Adrenal gland (tissue), 9 donors: ENCODE measurements at regions not wholly inside any gene's neighbourhood (a gene's known extent, or its start where the extent isn't known, plus 50 kb on each side); places are given as distances from the start of the nearest gene placed in this dataset.

Experiments
- DNase-seq, 7 donors: peaks; one replicate each; pipeline ENCODE4 v3.0.0-alpha.2; 2019 to 2020
- H3K27ac ChIP-seq, 5 donors: fragments of 200-600 bp; sonication (generic) in 4 of 5; 1 replicate in 3 of 5; 2 replicates in 2 of 5; pipeline versions ENCODE4 v1.5.1 to v1.8.0; 2016 to 2020; ENCODE audit warnings: mild to moderate bottlenecking in 1 of 5
- H3K27me3 ChIP-seq: fragments of 200-600 bp; 2 replicates; pipeline ENCODE4 v1.8.0; 2021
- H3K36me3 ChIP-seq, 2 donors: fragments of 200-600 bp; replicated peaks in 1 of 2; 1 replicate in 1 of 2; 2 replicates in 1 of 2; pipeline versions ENCODE4 v1.5.1 to v1.8.0; 2018 to 2022
- H3K4me1 ChIP-seq, 2 donors: fragments of 200-600 bp; replicated peaks in 1 of 2; 1 replicate in 1 of 2; 2 replicates in 1 of 2; pipeline versions ENCODE4 v1.5.1 to v1.8.0; 2018 to 2021
- H3K4me3 ChIP-seq, 4 donors: fragments of 200-600 bp; sonication (generic) in 3 of 4; one replicate each; pipeline ENCODE4 v1.5.1; 2016 to 2018
- H3K9me3 ChIP-seq, 3 donors: fragments of 200-600 bp; sonication (generic) in 1 of 3; replicated peaks in 1 of 3; 1 replicate in 2 of 3; 2 replicates in 1 of 3; pipeline versions ENCODE4 v1.5.1 to v1.8.0; 2016 to 2021
- POLR2A ChIP-seq, 2 donors: fragments of 450-650 bp; IDR thresholded peaks; one replicate each; pipeline ENCODE4 v1.6.1; 2017; ENCODE audit warnings: antibody characterized with exemption in 2 of 2, mild to moderate bottlenecking in 2 of 2, moderate library complexity in 1 of 2
- whole genome bisulfite sequencing, 4 donors: extraction: QIAGEN DNeasy Blood & Tissue Kit in 2 of 4; methylation state at CpG; one replicate each; pipeline versions ENCODE4 v1.1.5 to v1.1.7; 2013 to 2017; 5-methylcytosine and 5-hydroxymethylcytosine counted together
- intact Hi-C, 2 donors: fragments of 100-400 bp; cut with DNase I; formaldehyde crosslinking; loops; one replicate each; pipeline versions ENCODE4 v1.14.1 to v1.15.0; 2022 to 2023
- TF ChIP-seq, protein P1 (sequence below), 6 experiments: fragments of 450-650 bp in 4 of 6; fragments of 200-600 bp in 2 of 6; sonication (generic) in 1 of 6; IDR thresholded peaks; 1 replicate in 5 of 6; 2 replicates in 1 of 6; pipeline versions ENCODE4 v1.5.1 to v1.8.0; 2016 to 2021; ENCODE audit warnings: antibody characterized with exemption in 6 of 6, mild to moderate bottlenecking in 2 of 6, moderate library complexity in 1 of 6
- donor health status: healthy with polysubstance abuse.
- donor health status: Bipolar disorder and iron deficiency.
- donor health status: DM: yes; HTN: yes; CAD: no.
- donor health status: DM: no; HTN: no; CAD: no.
- donor health status: DM: no; HTN: no; CAD: no.

DNA sequence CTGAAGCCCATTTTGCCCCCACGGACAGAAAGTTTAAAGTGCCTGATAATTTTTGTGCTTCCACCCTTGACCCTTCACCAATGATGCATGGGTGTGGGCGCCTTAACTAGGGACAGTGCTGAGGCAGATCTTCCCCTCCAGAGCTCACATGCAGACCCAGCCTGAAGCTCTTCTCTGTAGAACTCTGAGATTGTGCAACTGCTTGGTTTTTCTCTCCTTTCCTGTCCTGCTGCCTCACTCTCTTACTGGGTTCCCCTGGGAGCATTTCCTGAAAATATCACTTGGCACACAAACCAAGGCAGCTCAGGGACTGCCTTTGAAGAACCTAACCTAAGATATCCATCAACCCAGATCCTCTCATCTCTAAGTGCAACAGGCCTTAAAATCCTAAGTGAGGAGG, 220.3 kb upstream of the STT3B start:
- Histone ChIP-seq H3K4me1 (peaks cover 0 to 5% of the 10 kb centered on the region in 2 donors), H3K9me3 (no peaks in the 10 kb centered on the region), H3K27me3 (no peaks in the 10 kb centered on the region), H3K36me3 (no peaks in the 10 kb centered on the region), H3K4me3 (no peak overlapping the region), H3K27ac (no peak overlapping the region)
- intact Hi-C loops = no loop called here
- TF ChIP-seq, protein P1, sequence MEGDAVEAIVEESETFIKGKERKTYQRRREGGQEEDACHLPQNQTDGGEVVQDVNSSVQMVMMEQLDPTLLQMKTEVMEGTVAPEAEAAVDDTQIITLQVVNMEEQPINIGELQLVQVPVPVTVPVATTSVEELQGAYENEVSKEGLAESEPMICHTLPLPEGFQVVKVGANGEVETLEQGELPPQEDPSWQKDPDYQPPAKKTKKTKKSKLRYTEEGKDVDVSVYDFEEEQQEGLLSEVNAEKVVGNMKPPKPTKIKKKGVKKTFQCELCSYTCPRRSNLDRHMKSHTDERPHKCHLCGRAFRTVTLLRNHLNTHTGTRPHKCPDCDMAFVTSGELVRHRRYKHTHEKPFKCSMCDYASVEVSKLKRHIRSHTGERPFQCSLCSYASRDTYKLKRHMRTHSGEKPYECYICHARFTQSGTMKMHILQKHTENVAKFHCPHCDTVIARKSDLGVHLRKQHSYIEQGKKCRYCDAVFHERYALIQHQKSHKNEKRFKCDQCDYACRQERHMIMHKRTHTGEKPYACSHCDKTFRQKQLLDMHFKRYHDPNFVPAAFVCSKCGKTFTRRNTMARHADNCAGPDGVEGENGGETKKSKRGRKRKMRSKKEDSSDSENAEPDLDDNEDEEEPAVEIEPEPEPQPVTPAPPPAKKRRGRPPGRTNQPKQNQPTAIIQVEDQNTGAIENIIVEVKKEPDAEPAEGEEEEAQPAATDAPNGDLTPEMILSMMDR (IDR thresholded peaks at IDR 0.05) = no peak
- no peak for TF ChIP-seq POLR2A (IDR thresholded peaks at IDR 0.05)
- WGBS, 4 donors = 51 to 66% (median 60%) methylated on average over 1 to 2 of the region's 2 CpGs
- DNase-seq = no peak

DNA sequence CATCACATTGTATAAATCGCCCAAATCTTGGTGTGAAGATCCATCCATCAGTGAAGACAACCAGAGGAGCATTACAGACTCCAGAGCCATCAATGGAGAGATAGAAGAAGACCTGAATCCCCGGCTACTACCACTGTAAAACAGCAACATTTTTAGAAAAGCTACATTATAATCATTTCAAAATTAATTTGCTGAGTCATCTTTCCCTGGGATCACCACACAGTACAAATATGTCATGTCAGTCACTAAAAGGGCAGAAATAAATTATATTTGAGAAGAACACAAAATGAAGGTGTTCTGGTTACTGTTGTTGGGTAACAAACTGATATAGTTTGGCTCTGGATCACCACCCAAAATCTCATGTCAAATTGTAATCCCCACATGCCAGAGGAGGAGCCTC, 218.5 kb upstream of the STT3B start:
- TF ChIP-seq, protein P1 (IDR thresholded peaks at IDR 0.05) = no peak
- TF ChIP-seq POLR2A (IDR thresholded peaks at IDR 0.05) = no peak
- intact Hi-C loops = no loop called here
- Histone ChIP-seq H3K27me3 (no peaks in the 10 kb centered on the region), H3K9me3 (no peaks in the 10 kb centered on the region), H3K4me3 (no peak overlapping the region), H3K4me1 (no peaks in the 10 kb centered on the region), H3K36me3 (no peaks in the 10 kb centered on the region), H3K27ac (no peak overlapping the region)
- DNase-seq = no peak
- 66 to 93% (median 88%) methylated on average over 2 of the region's 2 CpGs for WGBS, 4 donors

DNA sequence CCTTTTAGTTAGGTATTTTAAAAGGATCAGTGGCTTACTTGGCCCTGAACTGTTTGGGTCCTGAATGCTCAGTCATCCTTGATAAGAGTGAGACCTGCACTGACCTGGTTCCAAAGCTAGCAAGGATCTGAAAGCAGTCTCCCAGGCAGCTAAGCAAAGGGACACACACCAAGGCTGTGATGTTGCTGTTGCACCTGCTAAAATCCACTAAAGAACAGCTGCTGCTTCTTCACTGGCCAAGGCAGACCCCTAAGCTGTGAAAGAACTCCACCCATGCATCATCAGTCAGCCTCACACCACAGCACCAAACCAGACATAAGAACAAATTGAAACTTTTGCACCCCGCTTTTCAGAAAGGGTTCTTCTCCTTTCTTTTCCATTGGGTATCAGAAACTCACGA, 213.4 kb upstream of the STT3B start:
- intact Hi-C loops = no loop called here
- Histone ChIP-seq H3K27me3 (no peaks in the 10 kb centered on the region), H3K36me3 (no peaks in the 10 kb centered on the region), H3K4me1 (no peaks in the 10 kb centered on the region), H3K9me3 (no peaks in the 10 kb centered on the region), H3K27ac (no peak overlapping the region), H3K4me3 (no peak overlapping the region)
- DNase-seq = no peak
- TF ChIP-seq, protein P1 (IDR thresholded peaks at IDR 0.05) = no peak
- no peak for TF ChIP-seq POLR2A (IDR thresholded peaks at IDR 0.05)
- 94 to 98% (median 95%) methylated on average over 2 of the region's 2 CpGs for WGBS, 4 donors

DNA sequence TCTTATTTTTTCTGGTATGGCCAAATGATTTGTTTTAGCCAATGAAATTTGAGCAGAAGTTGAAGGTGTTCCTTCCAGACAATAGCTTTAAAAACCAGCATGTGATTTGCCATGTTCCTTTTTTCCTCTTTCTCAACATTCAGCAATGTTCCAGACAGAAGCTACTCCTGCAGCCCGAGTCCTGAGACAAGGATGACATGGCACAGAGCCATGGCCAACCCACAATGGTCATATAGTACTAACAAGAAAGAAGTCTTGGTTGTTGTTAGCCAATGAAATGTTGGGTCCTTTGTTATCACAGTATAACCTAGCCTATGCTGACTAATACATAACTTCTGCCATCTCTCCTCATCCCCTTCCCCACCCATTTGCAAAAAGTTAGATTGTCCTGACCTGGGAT, 211.1 kb upstream of the STT3B start:
- H3K27me3 ChIP-seq = no peaks in the 10 kb centered on the region
- no peaks in the 10 kb centered on the region for H3K36me3 ChIP-seq
- no peak for TF ChIP-seq POLR2A (IDR thresholded peaks at IDR 0.05)
- TF ChIP-seq, protein P1 (IDR thresholded peaks at IDR 0.05) = no peak
- no peaks in the 10 kb centered on the region for H3K4me1 ChIP-seq
- no peak overlapping the region for H3K4me3 ChIP-seq
- no peak overlapping the region for H3K27ac ChIP-seq
- H3K9me3 ChIP-seq = no peaks in the 10 kb centered on the region
- WGBS, 4 donors = 34 to 55% (median 42%) methylated on average over 1 of the region's 1 CpG
- intact Hi-C loops = no loop called here
- DNase-seq = peak in 2 of 7 donors; percentile 24 to 56
